Activated CD8-positive, alpha-beta memory T cell treated with anti-CD3 and anti-CD28 coated beads for 4 hours (primary cell): ENCODE measurements at regions not wholly inside any gene's neighbourhood (a gene's known extent, or its start where the extent isn't known, plus 50 kb on each side); places are given as distances from the start of the nearest gene placed in this dataset.
"Not testable (repeated sequence)": the region's sequence is repeated elsewhere in the genome, so short reads cannot be mapped to it uniquely, and the experiment has no call there.

Experiments used
- DNase-seq, 2 donors: peaks; one replicate each; pipeline ENCODE4 v3.0.0-alpha.2; 2020; ENCODE audit warnings: low read depth in 2 of 2

DNA sequence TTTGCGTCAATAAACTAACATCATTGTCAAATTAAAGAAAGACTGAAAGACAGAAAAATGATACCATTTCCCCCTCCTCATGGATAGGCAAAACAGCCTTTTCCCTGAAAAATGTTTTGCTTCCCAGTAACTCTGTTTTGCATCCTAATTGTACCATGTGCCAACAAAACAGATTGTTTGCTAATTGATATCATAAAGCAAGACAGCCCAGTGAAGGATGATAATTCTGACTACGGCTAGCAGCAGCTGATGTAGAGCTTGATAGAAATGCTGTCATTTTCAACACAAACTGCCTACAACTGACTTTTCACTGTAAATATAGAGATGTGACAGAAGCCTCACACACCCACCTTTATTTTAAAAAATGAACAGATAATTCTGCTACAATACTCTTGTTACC lies 1061.6 kb downstream of the HACE1 start:
- DNase-seq: no peak

DNA sequence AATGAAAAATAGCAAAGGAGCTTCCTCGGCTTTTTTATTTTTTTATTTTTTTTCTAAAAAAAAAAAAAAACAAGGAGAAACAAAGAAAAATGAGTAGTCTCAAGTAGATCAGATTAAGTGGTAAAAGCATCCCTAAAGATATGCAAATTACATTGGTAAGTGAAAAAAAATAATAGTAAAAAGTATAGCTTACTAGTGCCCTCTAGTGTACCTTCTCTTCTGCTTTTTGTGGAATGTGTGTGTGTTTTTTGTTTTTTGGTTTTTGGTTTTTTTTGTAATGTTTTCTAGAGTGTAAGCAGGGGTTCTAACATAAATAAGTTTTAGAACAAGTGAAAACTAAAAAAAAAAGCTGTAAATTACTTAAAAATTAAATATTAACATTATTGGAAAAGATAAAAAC lies 1062.0 kb downstream of the HACE1 start:
- no peak for DNase-seq

DNA sequence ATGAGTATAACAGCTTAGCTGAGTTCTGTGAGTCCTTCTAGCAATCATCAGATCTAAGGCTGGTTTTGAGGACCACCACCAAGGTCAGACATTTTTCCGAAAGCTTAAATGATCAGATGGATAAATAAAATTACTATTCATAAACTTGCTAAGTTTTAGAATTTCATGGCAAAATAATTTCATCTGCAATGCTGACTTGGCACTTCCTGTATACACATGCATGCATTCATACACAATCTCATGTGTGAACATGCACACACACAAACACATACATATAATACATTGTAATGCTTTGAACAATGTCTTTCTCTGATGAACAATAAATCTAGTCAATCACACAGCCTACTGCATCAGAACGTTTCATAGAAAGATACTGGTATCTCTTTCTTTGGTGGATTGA lies 1068.3 kb downstream of the HACE1 start:
- DNase-seq: no peak

DNA sequence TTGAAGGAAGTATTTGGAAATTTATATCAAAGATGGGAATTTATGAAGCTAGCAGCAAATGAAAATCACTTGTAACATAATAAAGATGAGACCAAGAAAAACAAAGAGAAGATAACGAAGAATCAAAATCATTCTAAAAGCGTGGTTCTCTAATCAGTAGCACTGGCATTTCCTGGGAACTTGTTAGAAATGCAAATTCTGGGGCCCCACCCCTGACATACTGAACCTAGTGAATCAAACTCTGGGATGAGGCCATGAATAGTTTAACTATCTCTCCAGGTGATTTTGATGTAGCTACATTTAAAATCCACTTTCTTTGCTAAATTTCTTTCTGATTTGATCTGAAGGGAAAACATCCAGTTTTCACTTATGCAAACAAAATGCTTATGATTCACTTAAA lies 1075.6 kb downstream of the HACE1 start:
- no peak for DNase-seq

DNA sequence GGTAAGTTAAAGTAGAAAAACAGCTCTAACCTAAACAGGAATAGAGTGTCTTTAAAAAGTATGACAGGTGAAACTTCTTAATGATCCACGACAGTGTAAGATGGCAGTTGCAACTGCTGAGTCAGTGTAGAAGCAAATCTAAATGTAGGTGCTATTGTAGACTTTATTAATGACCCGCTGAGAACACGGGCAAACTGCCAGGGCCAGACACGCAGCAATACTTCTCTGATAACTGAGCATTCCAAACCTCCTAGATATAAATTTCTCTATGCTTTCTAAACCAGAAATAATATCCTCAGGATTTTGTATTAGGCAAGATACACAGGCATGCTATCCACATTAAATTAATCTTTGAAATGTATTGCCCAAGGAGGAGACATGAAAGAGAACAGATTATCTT lies 1076.4 kb downstream of the HACE1 start:
- DNase-seq: no peak

DNA sequence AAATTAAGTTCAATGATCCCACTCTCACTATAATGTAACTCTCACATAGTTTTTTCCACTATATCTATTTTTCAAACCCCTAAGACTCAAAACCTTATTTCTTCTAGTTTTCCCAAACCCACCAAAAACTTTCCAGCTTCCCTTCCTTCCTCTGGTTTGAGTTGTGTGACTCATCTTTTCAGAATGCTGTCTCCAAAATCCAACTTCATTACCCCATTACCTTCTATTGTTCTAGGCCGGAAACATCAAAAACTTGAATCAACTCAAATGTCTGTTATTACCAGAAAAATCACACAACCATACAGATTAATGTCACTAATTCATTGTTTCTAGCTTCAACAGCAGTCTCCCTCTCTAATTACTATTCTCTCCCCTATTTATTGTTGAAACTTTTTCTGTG lies 1090.3 kb downstream of the HACE1 start:
- DNase-seq: no peak

DNA sequence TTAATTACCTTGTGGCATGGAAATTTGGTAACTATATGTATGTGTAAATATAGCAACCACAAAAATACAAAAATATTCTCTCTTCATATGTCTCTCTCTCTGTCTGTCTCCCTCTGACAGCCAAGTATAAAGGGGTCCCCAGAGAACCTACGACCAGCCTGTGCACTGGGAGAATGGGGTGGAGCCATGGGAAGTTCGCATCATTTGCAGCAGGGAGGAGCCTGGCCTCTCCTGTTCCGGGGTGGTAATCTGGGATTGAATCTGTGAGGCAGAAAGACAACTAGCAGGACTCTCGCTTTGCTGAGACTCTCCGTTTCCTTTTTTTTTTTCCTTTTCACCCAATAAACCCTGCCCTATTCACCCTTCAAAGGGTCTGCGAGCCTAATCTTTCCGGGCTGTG lies 1109.1 kb downstream of the HACE1 start:
- no peak for DNase-seq

DNA sequence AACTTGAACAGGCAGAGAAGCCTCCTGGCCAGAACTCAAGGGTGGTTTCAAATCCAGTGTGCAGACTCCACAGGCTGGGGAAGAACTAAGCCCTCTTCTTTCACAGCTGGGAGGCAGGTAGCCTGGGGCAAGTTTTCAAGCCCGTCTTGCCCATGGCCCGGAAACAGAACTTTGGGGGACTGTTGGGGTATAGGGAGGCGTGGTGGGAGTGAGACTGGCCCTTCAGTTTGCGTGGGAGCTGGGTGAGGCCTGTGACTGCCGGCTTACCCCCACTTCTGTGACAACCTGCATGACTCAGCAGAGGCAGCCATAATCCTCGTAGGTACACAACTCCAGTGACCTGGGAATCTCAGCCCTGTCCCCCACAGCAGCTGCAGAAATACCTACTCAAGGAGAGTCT lies 1125.7 kb downstream of the HACE1 start:
- no peak for DNase-seq

DNA sequence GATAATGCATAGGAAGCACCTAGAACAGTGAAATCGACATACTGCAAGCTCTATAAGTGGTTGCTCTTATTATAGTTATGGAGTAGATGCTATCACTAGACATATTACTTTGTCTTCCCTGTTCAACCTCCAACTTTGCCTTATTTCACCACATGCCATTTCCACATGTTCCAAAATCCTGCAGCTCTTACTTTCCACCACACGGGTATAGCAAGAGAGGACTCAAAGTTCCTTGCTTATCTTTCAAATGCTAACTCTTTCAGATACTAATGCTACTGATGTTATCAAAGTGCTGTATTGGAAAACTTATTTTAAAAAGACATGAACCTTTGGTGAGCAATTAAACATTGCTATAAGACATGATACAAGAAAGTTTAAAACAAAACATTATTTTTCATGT lies 1130.1 kb downstream of the HACE1 start:
- no peak for DNase-seq

DNA sequence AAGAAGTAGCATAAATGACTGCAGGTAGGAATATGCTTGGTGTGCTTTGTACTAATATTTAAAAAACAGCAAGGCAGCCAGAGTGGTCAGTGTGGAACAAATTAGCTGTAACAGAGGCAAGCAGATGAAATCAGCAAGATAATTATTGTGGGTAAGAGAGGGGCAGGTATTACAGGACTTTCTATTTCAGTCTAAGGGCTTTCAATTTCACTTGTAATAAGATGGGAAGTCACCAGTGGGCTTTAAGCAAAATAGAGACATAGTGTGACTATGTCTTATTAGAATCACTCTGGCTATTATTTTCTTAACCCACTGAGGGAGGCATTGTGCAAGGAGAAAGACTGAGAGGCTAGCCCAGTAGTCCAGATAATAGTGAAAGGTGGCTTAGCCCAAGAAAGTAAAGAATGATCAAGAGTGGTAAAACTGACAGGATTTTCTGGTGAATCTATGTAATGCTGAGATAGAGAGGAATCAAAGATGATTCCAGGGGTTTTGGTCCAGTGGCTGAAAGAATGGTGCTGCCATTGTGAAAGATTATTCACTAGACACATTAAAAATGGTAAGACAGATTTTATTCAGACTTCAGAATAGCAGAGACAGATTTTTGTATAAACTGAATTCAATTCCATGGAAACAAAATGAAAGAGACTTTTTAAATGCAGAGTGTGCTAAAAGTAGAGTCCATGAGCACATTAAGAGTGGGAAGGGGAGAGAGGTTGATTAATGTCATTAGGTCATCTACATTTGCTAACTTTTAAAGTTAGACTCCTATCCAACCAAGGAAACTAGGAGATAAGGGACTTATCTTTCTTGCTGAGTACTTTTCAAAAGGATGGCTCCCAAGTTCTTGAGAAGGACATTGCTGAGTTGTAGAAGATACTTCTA lies 1136.0 kb downstream of the HACE1 start:
- DNase-seq: no peak

DNA sequence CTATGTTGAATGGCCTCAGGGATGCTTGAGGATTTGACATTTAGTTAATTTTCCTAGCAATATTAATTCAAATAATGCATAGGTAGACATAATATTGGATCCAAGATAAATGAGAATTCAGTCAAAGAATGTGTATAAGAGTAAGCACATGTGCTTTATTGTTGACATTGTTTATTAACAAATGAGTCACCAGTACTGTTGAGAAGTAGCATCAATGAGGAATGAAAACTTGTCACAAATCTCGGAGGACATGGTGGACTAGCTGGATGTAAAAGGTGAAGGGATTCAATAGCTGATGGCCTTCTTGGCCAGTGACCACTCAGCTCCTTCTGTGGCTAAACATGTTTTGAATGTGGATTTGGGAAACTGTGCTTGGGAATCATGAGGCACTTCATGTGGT lies 1137.0 kb downstream of the HACE1 start:
- no peak for DNase-seq

DNA sequence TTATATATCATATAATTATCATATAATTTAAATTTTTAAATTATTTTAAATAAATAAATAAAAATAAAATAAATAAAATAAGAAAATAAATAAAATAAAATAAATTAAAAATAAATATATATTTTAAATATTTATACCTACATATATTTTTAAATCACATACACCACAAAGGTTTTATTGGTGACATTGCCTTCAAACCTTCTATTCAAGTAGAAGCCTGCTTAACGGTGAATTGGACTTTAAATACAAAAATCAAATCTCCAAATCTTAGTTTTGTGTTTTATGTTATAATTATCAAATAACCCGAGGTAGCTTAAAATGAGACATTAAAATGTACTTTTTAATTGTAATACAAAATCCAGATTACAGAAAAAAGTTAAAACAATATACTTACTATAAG lies 1137.8 kb downstream of the HACE1 start:
- no peak for DNase-seq

DNA sequence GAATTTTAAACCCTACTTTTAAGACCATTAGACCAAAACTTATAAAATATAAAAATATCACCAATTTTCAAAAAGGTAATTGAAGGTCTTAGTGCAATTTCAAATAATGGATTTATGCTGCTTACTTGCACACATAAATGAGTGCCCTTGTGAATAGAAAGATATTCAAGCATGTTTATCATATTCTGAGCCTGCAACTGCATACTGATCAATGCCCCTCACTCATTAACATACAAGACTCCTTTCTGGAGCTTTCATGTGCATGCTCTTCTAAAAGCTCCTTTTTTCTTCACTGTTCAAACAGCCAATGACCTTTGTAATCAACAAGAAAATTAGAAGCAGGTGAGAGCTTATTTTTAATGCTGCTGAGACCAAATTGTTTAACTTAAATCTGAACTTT lies 1139.3 kb downstream of the HACE1 start:
- no peak for DNase-seq

DNA sequence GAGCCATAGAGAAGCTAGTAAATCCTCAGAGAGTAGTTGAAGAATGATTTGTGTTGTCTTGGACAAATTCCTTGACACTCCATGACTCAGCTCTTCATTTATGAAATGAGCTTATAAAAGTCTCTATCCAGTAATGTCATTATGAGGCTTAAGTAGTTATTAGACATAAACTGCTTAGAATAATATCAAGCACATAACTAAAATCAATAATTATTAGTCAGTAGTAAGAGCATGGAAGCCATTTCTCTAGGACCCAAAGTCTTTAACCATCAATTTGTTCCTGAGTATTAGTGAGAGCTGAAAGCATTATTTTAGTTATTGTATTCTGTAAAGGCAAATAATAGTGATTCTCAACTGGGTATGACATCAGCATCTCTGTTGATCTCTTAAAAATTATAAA lies 1140.2 kb downstream of the HACE1 start:
- no peak for DNase-seq

DNA sequence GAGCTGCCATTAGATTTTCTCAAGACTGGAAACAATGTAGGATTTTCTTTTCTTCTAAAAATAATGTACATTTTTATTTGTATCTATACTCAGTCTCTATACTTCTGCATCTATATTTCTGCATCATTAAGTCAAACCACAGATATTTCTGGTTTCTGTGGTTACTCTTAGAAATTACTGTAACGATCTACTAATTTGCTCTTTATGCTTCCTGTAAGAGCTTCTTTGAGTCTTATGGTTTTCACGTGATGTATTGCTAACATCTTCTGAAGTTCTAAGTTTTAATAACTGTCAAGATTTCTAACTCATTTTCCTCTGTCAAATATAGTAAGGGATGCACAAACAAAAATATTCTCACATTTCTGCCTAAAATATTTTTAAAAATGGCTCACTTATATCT lies 1144.5 kb downstream of the HACE1 start:
- no peak for DNase-seq

DNA sequence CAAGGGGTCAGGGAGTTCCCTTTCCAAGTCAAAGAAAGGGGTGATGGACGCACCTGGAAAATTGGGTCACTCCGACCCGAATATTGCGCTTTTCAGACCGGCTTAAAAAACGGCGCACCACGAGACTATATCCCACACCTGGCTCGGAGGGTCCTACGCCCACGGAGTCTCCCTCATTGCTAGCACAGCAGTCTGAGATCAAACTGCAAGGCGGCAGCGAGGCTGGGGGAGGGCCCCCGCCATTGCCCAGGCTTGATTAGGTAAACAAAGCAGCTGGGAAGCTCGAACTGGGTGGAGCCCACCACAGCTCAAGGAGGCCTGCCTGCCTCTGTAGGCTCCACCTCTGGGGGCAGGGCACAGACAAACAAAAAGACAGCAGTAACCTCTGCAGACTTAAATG lies 1150.5 kb downstream of the HACE1 start:
- not testable (repeated sequence) for DNase-seq

DNA sequence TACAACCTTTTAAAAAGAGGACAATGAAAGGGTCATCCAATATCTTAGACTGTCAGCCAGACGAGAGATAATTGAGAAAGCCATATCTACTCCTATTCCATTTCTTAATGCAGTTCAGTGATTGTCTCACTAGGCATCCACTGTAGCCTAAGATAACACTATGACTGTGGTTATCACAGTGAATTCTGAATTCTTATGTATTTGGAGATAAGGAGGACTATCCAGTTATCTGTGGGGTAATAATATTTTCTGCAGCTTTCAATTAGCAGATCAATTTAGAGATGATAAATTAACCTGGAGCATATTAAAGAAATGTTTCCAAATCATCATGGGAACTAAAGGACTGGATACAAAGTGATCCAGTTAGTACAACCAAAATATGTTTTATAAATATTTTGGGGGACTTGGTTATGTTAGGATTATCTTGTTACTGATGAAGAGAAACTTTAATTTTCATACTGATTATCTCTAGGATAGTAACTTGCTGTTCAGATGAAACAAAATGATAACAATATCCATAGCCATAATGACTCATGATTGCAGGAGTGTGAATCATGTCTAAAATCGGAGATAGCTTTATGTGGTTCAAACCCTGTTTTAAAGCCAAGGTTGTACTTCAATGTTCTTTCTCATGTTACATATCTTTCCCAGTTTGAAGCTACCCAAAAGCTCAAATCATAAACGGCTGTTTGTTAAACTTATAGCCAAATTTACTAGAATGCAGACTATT lies 1152.0 kb downstream of the HACE1 start:
- no peak for DNase-seq

DNA sequence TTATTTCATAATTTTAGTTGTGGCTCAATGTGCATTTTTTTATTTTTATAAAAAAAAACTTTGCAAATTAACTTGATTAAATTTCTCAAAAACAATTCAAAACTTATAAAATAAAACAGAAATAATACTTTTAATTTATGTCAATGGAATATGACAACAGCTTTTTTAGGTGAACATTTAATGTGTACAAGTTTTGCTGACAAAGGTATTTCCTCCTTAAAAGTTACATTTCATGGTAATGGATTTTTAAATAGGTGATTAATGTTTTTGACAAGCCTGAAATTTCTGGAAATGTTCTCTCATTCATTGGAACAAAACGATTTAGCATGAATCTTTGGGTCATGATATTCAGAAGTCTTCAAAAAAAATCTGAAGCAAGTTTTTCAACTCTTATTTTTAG lies 1160.0 kb downstream of the HACE1 start:
- DNase-seq: no peak

DNA sequence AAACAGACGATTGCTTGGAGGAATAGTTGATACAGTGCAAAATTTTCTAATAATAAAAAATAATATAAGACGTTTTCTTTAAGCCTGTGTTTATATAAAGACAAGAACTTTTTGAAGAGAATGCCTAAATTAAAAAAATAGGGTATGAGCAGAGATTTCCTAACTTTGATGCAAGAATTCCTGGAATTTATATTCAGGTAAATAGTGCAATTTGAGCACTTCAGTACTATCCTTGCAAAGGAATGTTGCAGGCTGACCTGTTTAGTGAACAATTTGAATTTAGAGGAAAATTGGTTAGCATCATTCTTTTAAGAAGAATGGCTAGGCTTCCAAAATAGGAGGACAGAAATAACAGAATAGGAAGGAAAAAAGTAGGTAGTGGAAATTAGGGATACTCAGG lies 1172.3 kb downstream of the HACE1 start:
- DNase-seq: no peak

DNA sequence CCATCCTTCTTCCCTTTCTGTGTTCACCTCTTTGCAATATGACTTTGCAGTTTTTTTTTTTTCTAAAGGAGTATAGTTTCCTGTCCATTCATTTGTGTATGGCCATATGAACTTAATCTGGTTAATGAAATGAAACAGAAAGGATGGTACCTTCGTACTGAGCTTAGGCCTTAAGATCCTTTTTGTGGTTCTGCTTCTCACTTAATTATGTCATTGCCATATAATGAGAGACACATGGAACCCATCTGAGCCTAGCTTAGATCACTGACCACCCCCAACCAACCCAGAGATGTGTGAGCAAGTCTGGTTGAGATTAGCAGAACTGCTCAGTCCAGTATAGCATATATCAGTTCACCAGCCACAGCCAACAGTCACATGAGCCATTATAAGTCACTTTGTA lies 1179.6 kb downstream of the HACE1 start:
- no peak for DNase-seq

DNA sequence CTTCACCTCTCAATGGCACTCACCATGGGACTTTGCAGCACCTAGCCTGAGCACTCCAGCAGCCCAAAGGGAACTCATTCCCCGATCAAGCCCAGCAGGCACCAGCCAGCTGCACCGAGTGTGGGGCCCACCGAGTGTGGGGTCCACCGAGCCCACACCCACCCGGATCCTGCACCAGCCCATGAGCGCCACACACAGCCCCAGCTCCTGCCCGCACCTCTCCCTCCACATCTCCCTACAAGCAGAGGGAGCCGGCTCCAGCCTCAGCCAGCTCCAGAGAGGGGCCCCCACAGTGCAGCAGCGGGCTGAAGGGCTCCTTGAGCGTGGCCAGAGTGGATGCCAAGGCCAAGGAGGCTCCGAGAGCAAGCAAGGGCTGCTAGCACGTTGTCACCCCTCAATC lies 1182.4 kb downstream of the HACE1 start:
- DNase-seq: no peak

DNA sequence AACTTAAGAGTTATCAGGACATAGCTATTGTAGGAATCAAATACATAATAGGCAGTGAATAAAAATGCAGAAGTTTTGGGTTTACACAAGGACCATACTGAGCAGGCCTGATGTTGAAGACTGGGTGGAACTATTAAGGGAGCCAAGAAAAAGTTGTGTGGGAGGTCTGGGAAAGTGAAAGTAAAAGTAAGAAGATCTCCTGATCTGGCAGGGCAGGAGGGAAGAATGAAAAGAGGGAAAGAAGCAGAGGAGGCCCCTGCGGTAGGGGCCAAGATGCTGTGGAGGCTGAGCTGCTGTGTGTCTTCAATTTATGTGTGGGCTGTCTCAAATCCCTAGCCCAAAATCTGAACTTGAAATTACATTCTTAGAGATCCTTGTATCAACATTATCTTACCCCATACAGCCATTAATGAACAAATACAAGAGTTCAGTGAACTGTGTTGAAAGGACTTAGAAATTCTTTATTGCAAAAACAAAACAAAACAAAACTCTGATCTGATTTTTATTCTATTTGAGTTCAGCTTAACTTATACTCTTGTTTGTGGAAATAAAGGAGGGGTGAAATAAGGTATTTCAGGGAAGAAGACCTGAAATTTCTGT lies 1183.8 kb downstream of the HACE1 start:
- DNase-seq: no peak

DNA sequence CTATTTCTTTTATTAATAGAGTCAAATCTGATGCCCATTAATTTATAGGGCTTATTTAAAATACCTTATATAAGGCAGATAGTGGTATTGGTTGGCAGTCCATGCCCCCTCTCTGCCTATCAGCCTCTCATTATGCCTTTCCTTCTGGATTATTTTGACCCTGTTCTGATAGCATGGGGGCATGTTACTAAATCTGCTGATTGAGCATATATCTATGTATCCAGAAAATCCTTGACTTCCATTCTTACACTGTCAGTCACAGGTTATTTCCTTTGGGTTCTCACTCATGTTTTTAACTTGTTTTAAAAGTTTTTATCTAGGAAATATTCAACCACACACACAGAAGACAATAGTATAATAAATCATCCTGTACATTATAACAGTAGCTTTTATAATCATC lies 1184.9 kb downstream of the HACE1 start:
- DNase-seq: no peak
